Heart right ventricle (tissue), 16 donors: ENCODE measurements at regions not wholly inside any gene's neighbourhood (a gene's known extent, or its start where the extent isn't known, plus 50 kb on each side); places are given as distances from the start of the nearest gene placed in this dataset.

Experiments
- ATAC-seq, 8 donors: fragments of 200-7000 bp; cut with Tn5 transposase; one replicate each; pipeline ENCODE4 v1.9.1; 2020; ENCODE audit warnings: mild to moderate bottlenecking in 8 of 8, moderate library complexity in 8 of 8, moderate number of reproducible peaks in 1 of 8
- DNase-seq, 2 donors: peaks; one replicate each; pipeline ENCODE4 v3.0.0-alpha.2; 2020
- H3K27ac ChIP-seq, 10 donors: fragments of 200-600 bp; sonication (generic) in 2 of 10; one replicate each; pipeline versions ENCODE4 v1.5.0 to v1.8.0; 2020 to 2022; ENCODE audit warnings: mild to moderate bottlenecking in 3 of 10
- H3K27me3 ChIP-seq, 7 donors: fragments of 200-600 bp; one replicate each; pipeline ENCODE4 v1.8.0; 2021 to 2022; ENCODE audit warnings: mild to moderate bottlenecking in 2 of 7
- H3K36me3 ChIP-seq, 9 donors: fragments of 200-600 bp; sonication (generic) in 1 of 9; one replicate each; pipeline versions ENCODE4 v1.5.0 to v1.8.0; 2020 to 2022; ENCODE audit warnings: mild to moderate bottlenecking in 2 of 9
- H3K4me1 ChIP-seq, 9 donors: fragments of 200-600 bp; sonication (generic) in 1 of 9; one replicate each; pipeline versions ENCODE4 v1.5.0 to v1.8.0; 2020 to 2022; ENCODE audit warnings: mild to moderate bottlenecking in 4 of 9
- H3K4me3 ChIP-seq, 10 donors: fragments of 200-600 bp; sonication (generic) in 2 of 10; one replicate each; pipeline versions ENCODE4 v1.5.0 to v1.8.0; 2020 to 2022; ENCODE audit warnings: mild to moderate bottlenecking in 7 of 10, moderate library complexity in 2 of 10
- H3K9me3 ChIP-seq, 11 donors: fragments of 200-600 bp in 10 of 11; sonication (generic) in 2 of 11; one replicate each; pipeline versions ENCODE4 v1.5.0 to v1.8.0; 2013 to 2022; ENCODE audit warnings: mild to moderate bottlenecking in 2 of 11, control low read depth in 1 of 11, moderate library complexity in 1 of 11
- CTCF ChIP-seq, 9 donors: fragments of 200-600 bp; sonication (generic) in 2 of 9; IDR thresholded peaks; one replicate each; pipeline versions ENCODE4 v1.5.0 to v1.8.0; 2021 to 2022; ENCODE audit warnings: antibody characterized with exemption in 9 of 9, mild to moderate bottlenecking in 5 of 9, moderate library complexity in 1 of 9
- WGBS, 2 donors: extraction: QIAGEN DNeasy Blood & Tissue Kit; methylation state at CpG; one replicate each; pipeline ENCODE4 v1.1.7; 2013; ENCODE audit warnings: inconsistent platforms in 1 of 2; 5-methylcytosine and 5-hydroxymethylcytosine counted together
- intact Hi-C, 10 donors: fragments of 100-400 bp; cut with DNase I; formaldehyde crosslinking; loops; one replicate each; pipeline versions ENCODE4 v1.11.1 to v1.14.2; 2022
- donor health status: Arrhythmogenic right ventricular cardiomyopathy.
- donor health status: ischemic (EF 13 %, LVEDD 7.1; RV severe dilation, severe dysfunction).
- donor health status: healthy with polysubstance abuse.
- donor health status: DM: no; HTN: yes; CAD: no.
- donor health status: DM: no; HTN: no; CAD: no.
- donor health status: ischemic (EF 25% LVEDD 6.9; RV normal size, moderate dysfunction).
- donor health status: ischemic (EF 25% LVEDD 5.7; RV mildly dilated, moderate dysfunction).
- donor health status: healthy.
- donor health status: DM: yes; HTN: yes; CAD: no.
- donor health status: Ischemic cardiomyopathy.
- donor health status: ischemic (EF 35%, LVEDD 5.7; RV mildly dilated, moderate dysfunction).
- donor health status: nonischemic (EF 11% LVEDD 7.7; RV severe dilation, severe dysfunction).
- donor health status: DM: yes; HTN: yes; CAD: no.
- donor health status: PGD.
- donor health status: ischemic (EF 29% LVEDD 5.4; RV normal size, mild dysfunction).
- donor health status: nonischemic (EF 23%, LVEDD 6.1; RV moderate dilation, normal function).

- H3K4me1 ChIP-seq = no peaks in the 10 kb centered on the region
- intact Hi-C loops = no loop called here
- H3K36me3 ChIP-seq = no peaks in the 10 kb centered on the region
- no peak for TF ChIP-seq CTCF (IDR thresholded peaks at IDR 0.05)
- DNase-seq (no peak), ATAC-seq (no peak)
- H3K27me3 ChIP-seq = no peaks in the 10 kb centered on the region
- H3K9me3 ChIP-seq = no peaks in the 10 kb centered on the region
- H3K27ac ChIP-seq = no peak overlapping the region
- H3K4me3 ChIP-seq = no peak overlapping the region
- 58 to 60% methylated on average over 1 of the region's 1 CpG for WGBS, 2 donors
Observed at GRCh38 chr18:30562231-30562630, 480.3 kb downstream of the DSC3 start.

GRCh38 chr18:30556112-30556511, 486.4 kb downstream of the DSC3 start:
- H3K27ac ChIP-seq = no peak overlapping the region
- H3K4me1 ChIP-seq = no peaks in the 10 kb centered on the region
- H3K27me3 ChIP-seq = no peaks in the 10 kb centered on the region
- H3K4me3 ChIP-seq = no peak overlapping the region
- no peak for TF ChIP-seq CTCF (IDR thresholded peaks at IDR 0.05)
- intact Hi-C loops = no loop called here
- H3K9me3 ChIP-seq = no peaks in the 10 kb centered on the region
- no peaks in the 10 kb centered on the region for H3K36me3 ChIP-seq
- ATAC-seq = no peak
- DNase-seq = no peak
- WGBS, 2 donors = 88 to 92% methylated on average over 11 of the region's 11 CpGs

GRCh38 chr18:30545393-30545792, 497.1 kb downstream of the DSC3 start:
- no peaks in the 10 kb centered on the region for H3K9me3 ChIP-seq
- H3K36me3 ChIP-seq = no peaks in the 10 kb centered on the region
- intact Hi-C loops = no loop called here
- no peak for ATAC-seq
- H3K27me3 ChIP-seq = no peaks in the 10 kb centered on the region
- no peak overlapping the region for H3K27ac ChIP-seq
- TF ChIP-seq CTCF (IDR thresholded peaks at IDR 0.05) = no peak
- H3K4me1 ChIP-seq = no peaks in the 10 kb centered on the region
- no peak for DNase-seq
- 73 to 82% methylated on average over 4 of the region's 4 CpGs for WGBS, 2 donors
- H3K4me3 ChIP-seq = no peak overlapping the region

- TF ChIP-seq CTCF (IDR thresholded peaks at IDR 0.05) = no peak
- Histone ChIP-seq H3K9me3 (no peaks in the 10 kb centered on the region), H3K27ac (no peak overlapping the region), H3K27me3 (no peaks in the 10 kb centered on the region), H3K4me1 (no peaks in the 10 kb centered on the region), H3K36me3 (no peaks in the 10 kb centered on the region), H3K4me3 (no peak overlapping the region)
- DNase-seq = no peak
- WGBS, 2 donors = 78 to 81% methylated on average over 2 of the region's 2 CpGs
- intact Hi-C loops = no loop called here
- no peak for ATAC-seq
Observed at GRCh38 chr18:30544141-30544540, 498.4 kb downstream of the DSC3 start.

- ATAC-seq = no peak
- no peak overlapping the region for H3K27ac ChIP-seq
- DNase-seq = no peak
- no peak for TF ChIP-seq CTCF (IDR thresholded peaks at IDR 0.05)
- no peaks in the 10 kb centered on the region for H3K36me3 ChIP-seq
- 86 to 90% methylated on average over 1 of the region's 1 CpG for WGBS, 2 donors
- no peaks in the 10 kb centered on the region for H3K4me1 ChIP-seq
- intact Hi-C loops = loop anchor here in 1 of 10 donors (5.0 kb wide), 1 partner anchor 114 kb away; no protein-coding TSS in a partner anchor
- no peaks in the 10 kb centered on the region for H3K9me3 ChIP-seq
- H3K27me3 ChIP-seq = no peaks in the 10 kb centered on the region
- no peak overlapping the region for H3K4me3 ChIP-seq
Observed at GRCh38 chr18:30533716-30534115, 508.8 kb downstream of the DSC3 start.
